HEK293 (cell line): ENCODE measurements at regions not wholly inside any gene's neighbourhood (a gene's known extent, or its start where the extent isn't known, plus 50 kb on each side); places are given as distances from the start of the nearest gene placed in this dataset.

ENCODE experiments used
- CTCF ChIA-PET: fragments of 350-600 bp; formaldehyde crosslinking; extraction: SDS; loops from one replicate; lab custom pipeline; 2021; ENCODE audit warnings: antibody characterized with exemption; lab: Yijun Ruan, JAX
- POLR2A ChIA-PET: fragments of 300-600 bp; formaldehyde crosslinking; extraction: SDS; loops from one replicate; lab custom pipeline; 2020; ENCODE audit warnings: antibody characterized with exemption, inconsistent platforms; lab: Yijun Ruan, JAX
- H3K27ac ChIP-seq: fragments of 200-500 bp; sonication (Bioruptor generic); 2 replicates; pipeline ENCODE4 v1.5.1; 2014; ENCODE audit warnings: low read depth, low read length, control low read depth, inconsistent platforms; ENCODE audit errors: extremely low read depth
- H3K36me3 ChIP-seq, 2 experiments: fragments of 200-500 bp in 1 of 2; sonication (Bioruptor generic) in 1 of 2; 1 replicate in 1 of 2; 2 replicates in 1 of 2; pipeline ENCODE4 v1.5.1; 2014 to 2017; ENCODE audit warnings: inconsistent platforms in 2 of 2, low read length in 2 of 2; ENCODE audit not compliant: control insufficient read depth in 2 of 2, insufficient read depth in 1 of 2
- H3K4me1 ChIP-seq: fragments of 200-500 bp; sonication (Bioruptor generic); 2 replicates; pipeline ENCODE4 v1.5.1; 2014; ENCODE audit warnings: mild to moderate bottlenecking, low read length, inconsistent platforms; ENCODE audit not compliant: control insufficient read depth, insufficient read depth
- H3K4me3 ChIP-seq: 2 replicates; pipeline ENCODE4 v1.5.1; 2011; ENCODE audit warnings: low read depth, mild to moderate bottlenecking, control low read depth, low read length, moderate library complexity
- H3K9me3 ChIP-seq: fragments of 200-500 bp; sonication (Bioruptor generic); 2 replicates; pipeline ENCODE4 v1.5.1; 2014; ENCODE audit warnings: low read depth, low read length, inconsistent platforms; ENCODE audit not compliant: control insufficient read depth, insufficient read depth
- BCL11A ChIP-seq: fragments of 450-650 bp; formaldehyde crosslinking; IDR thresholded peaks from 2 replicates; pipeline ENCODE4 v1.5.1; 2016; ENCODE audit warnings: low read depth, missing biosample characterization, missing genetic modification characterization
- KLF7 ChIP-seq: fragments of 450-650 bp; formaldehyde crosslinking; IDR thresholded peaks from 2 replicates; pipeline ENCODE4 v1.5.1; 2016; ENCODE audit warnings: missing biosample characterization, missing genetic modification characterization, borderline replicate concordance
- MEIS1 ChIP-seq: sonication (generic); formaldehyde crosslinking; IDR thresholded peaks from 2 replicates; pipeline ENCODE4 v1.8.1; 2022; ENCODE audit warnings: missing genetic modification reagents, mild to moderate bottlenecking, borderline replicate concordance
- SETDB1 ChIP-seq: IDR thresholded peaks from one replicate; pipeline ENCODE4 v1.6.1; 2017; ENCODE audit warnings: mild to moderate bottlenecking, low read length, moderate library complexity, mixed read lengths; ENCODE audit not compliant: insufficient read length
- ZBTB1 ChIP-seq: fragments of 450-650 bp; formaldehyde crosslinking; IDR thresholded peaks from 2 replicates; pipeline ENCODE4 v1.5.1; 2016; ENCODE audit warnings: missing biosample characterization, missing genetic modification characterization
- ZBTB7A ChIP-seq: fragments of 450-650 bp; formaldehyde crosslinking; IDR thresholded peaks from 2 replicates; pipeline ENCODE4 v1.5.1; 2016; ENCODE audit warnings: low read depth, missing biosample characterization, missing genetic modification characterization
- ZFP37 ChIP-seq: fragments of 450-650 bp; formaldehyde crosslinking; IDR thresholded peaks from 2 replicates; pipeline ENCODE4 v1.5.1; 2016; ENCODE audit warnings: missing biosample characterization, missing genetic modification characterization
- ZNF274 ChIP-seq, 2 experiments: fragments of 200-500 bp in 1 of 2; fragments of 450-650 bp in 1 of 2; sonication (Bioruptor generic) in 1 of 2; formaldehyde crosslinking in 1 of 2; IDR thresholded peaks; 2 replicates each; pipeline versions ENCODE4 v1.5.1 to v1.6.1; 2014 to 2016; ENCODE audit warnings: borderline replicate concordance in 1 of 2, inconsistent platforms in 1 of 2, low read length in 1 of 2, missing biosample characterization in 1 of 2, missing genetic modification characterization in 1 of 2
- ZNF302 ChIP-seq: fragments of 450-650 bp; formaldehyde crosslinking; IDR thresholded peaks from 2 replicates; pipeline ENCODE4 v1.5.1; 2016; ENCODE audit warnings: missing biosample characterization, missing genetic modification characterization, low read depth
- ZNF37A ChIP-seq: fragments of 450-650 bp; IDR thresholded peaks from 2 replicates; pipeline ENCODE4 v1.5.1; 2018; ENCODE audit warnings: missing biosample characterization, missing genetic modification characterization
- ZNF394 ChIP-seq: fragments of 450-650 bp; formaldehyde crosslinking; IDR thresholded peaks from 2 replicates; pipeline ENCODE4 v1.5.1; 2016; ENCODE audit warnings: missing biosample characterization, missing genetic modification characterization, mild to moderate bottlenecking, moderate library complexity, borderline replicate concordance
- ZNF416 ChIP-seq: fragments of 450-650 bp; formaldehyde crosslinking; IDR thresholded peaks from 2 replicates; pipeline ENCODE4 v1.5.1; 2016; ENCODE audit warnings: missing biosample characterization, missing genetic modification characterization
- ZNF510 ChIP-seq: fragments of 450-650 bp; formaldehyde crosslinking; IDR thresholded peaks from 2 replicates; pipeline ENCODE4 v1.5.1; 2018; ENCODE audit warnings: mild to moderate bottlenecking, missing genetic modification characterization, missing biosample characterization; ENCODE audit not compliant: insufficient replicate concordance
- ZNF514 ChIP-seq: fragments of 450-650 bp; formaldehyde crosslinking; IDR thresholded peaks from 2 replicates; pipeline ENCODE4 v1.5.1; 2016; ENCODE audit warnings: missing biosample characterization, missing genetic modification characterization
- ZNF596 ChIP-seq: fragments of 450-650 bp; IDR thresholded peaks from 2 replicates; pipeline ENCODE4 v1.5.0; 2018; ENCODE audit warnings: missing biosample characterization, mild to moderate bottlenecking, missing genetic modification characterization, moderate library complexity
- ZNF791 ChIP-seq: fragments of 450-650 bp; formaldehyde crosslinking; IDR thresholded peaks from 2 replicates; pipeline ENCODE4 v1.5.1; 2016; ENCODE audit warnings: missing biosample characterization, missing genetic modification characterization
- TF ChIP-seq, protein P1 (sequence below): fragments of 450-650 bp; formaldehyde crosslinking; IDR thresholded peaks from 2 replicates; pipeline ENCODE4 v1.5.1; 2016; ENCODE audit warnings: missing biosample characterization, missing genetic modification characterization
- TF ChIP-seq, protein P2 (sequence below): fragments of 450-650 bp; formaldehyde crosslinking; IDR thresholded peaks from 2 replicates; pipeline ENCODE4 v1.5.1; 2016; ENCODE audit warnings: missing biosample characterization, missing genetic modification characterization
- TF ChIP-seq, protein P3 (sequence below): fragments of 450-650 bp; formaldehyde crosslinking; IDR thresholded peaks from 2 replicates; pipeline ENCODE4 v1.5.1; 2016; ENCODE audit warnings: missing biosample characterization, missing genetic modification characterization
- TF ChIP-seq, protein P4 (sequence below): fragments of 450-650 bp; formaldehyde crosslinking; IDR thresholded peaks from 2 replicates; pipeline ENCODE4 v1.5.1; 2017; ENCODE audit warnings: missing biosample characterization, missing genetic modification characterization
- TF ChIP-seq, protein P5 (sequence below): fragments of 450-650 bp; formaldehyde crosslinking; IDR thresholded peaks from 2 replicates; pipeline ENCODE4 v1.5.1; 2016; ENCODE audit warnings: missing biosample characterization, missing genetic modification characterization

DNA sequence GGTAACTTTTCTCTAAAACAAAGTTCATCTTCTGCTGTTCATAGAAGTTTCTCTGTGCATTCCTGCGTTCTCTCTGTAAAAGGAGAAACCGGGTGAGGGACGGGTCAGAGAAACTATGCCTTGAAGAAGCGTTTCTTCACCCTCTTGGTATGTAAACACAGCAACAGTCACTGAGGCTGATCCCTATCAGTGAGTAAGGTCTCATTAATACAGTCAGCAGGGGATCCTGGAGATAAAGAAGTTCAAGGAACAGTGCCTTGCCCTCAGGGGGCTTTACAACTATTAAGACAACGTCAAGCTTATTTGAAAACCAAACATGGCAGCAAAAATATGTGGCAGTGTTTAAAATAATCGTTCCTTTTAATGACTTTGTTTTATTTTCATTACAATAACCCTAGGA lies 202.9 kb upstream of the IL12B start:
- no peak overlapping the region for H3K27ac ChIP-seq
- H3K4me3 ChIP-seq = no peak overlapping the region
- no peaks in the 10 kb centered on the region for H3K9me3 ChIP-seq
- H3K4me1 ChIP-seq = no peaks in the 10 kb centered on the region
- POLR2A ChIA-PET = no interaction called here
- no peak for TF ChIP-seq ZNF394
- TF ChIP-seq, protein P1, sequence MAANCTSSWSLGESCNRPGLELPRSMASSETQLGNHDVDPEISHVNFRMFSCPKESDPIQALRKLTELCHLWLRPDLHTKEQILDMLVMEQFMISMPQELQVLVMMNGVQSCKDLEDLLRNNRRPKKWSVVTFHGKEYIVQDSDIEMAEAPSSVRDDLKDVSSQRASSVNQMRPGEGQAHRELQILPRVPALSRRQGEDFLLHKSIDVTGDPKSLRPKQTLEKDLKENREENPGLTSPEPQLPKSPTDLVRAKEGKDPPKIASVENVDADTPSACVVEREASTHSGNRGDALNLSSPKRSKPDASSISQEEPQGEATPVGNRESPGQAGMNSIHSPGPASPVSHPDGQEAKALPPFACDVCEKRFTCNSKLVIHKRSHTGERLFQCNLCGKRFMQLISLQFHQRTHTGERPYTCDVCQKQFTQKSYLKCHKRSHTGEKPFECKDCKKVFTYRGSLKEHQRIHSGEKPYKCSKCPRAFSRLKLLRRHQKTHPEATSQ (tag by site-specific recombination) = no peak
- TF ChIP-seq ZNF510 (tag by site-specific recombination) = no peak
- no peak for TF ChIP-seq ZNF416 (tag by site-specific recombination)
- no peak for TF ChIP-seq ZNF274 (IDR thresholded peaks at IDR 0.05; ENCODE audit: low read length)
- no peak for TF ChIP-seq ZNF274 (tag by site-specific recombination; IDR thresholded peaks at IDR 0.05; ENCODE audit: borderline replicate concordance)
- TF ChIP-seq MEIS1 = no peak
- no peak for TF ChIP-seq ZFP37 (tag by site-specific recombination)
- no peak for TF ChIP-seq ZBTB1 (tag by site-specific recombination)
- TF ChIP-seq KLF7 (tag by site-specific recombination) = no peak
- TF ChIP-seq ZNF37A (tag by site-specific recombination) = no peak
- no peaks in the 10 kb centered on the region for H3K36me3 ChIP-seq
- CTCF ChIA-PET = interaction anchor here (1.8 kb wide), 1 partner anchor 17 kb away, joined by 6 read pairs; no protein-coding TSS in a partner anchor

DNA sequence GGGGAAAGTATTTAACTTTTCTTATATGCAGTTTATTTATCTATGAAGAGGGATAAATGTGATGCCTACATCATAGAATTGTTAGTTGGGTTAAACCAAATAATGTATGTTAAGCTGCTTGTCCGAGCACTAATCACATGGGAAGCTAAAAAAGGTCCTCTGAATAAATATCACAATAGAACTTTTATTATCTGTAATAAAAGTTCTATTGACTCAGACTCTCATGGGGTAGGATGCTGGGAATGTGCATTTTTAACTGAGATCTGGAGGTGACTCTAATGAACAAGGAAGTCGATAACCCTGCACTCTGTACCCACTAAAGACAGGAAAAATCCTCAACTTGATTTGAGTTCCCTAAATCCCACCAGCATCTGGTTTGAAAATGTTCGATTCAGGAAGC lies 205.9 kb upstream of the IL12B start:
- no peak overlapping the region for H3K4me3 ChIP-seq
- H3K9me3 ChIP-seq = no peaks in the 10 kb centered on the region
- CTCF ChIA-PET = interaction anchor here (0.9 kb wide), 1 partner anchor 19 kb away, joined by 4 read pairs; no protein-coding TSS in a partner anchor
- POLR2A ChIA-PET = no interaction called here
- no peak for TF ChIP-seq SETDB1
- no peaks in the 10 kb centered on the region for H3K36me3 ChIP-seq
- H3K27ac ChIP-seq = no peak overlapping the region
- H3K4me1 ChIP-seq = no peaks in the 10 kb centered on the region

DNA sequence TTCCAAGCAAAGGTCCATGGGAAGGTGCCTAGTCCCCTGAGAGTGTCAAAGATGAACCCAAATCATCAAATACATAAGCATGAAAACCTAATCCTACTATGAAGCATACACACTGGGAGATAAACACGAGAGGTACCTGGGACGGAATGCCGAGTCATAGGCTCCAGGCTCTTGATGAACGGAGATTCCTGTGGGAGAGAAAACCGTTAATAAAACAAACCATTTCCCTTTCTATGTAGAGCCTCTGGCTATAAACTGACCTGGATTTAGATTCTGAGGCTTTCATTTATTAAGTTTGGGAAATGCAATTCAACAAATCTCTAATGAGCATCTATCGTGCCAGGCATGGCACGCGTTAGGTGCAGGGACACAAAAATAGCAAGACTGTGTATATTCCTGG lies 206.4 kb upstream of the IL12B start:
- Histone ChIP-seq H3K4me3 (no peak overlapping the region), H3K4me1 (no peaks in the 10 kb centered on the region), H3K9me3 (no peaks in the 10 kb centered on the region), H3K36me3 (no peaks in the 10 kb centered on the region), H3K27ac (no peak overlapping the region)
- ChIA-PET CTCF (interaction anchor here (0.9 kb wide), 1 partner anchor 20 kb away, joined by 4 read pairs; no protein-coding TSS in a partner anchor), POLR2A (no interaction called here)
- TF ChIP-seq ZBTB7A (tag by site-specific recombination) (no peak), ZNF596 (tag by site-specific recombination) (no peak), ZNF514 (tag by site-specific recombination) (no peak), ZNF302 (no peak), ZNF791 (tag by site-specific recombination) (no peak), BCL11A (no peak)
- TF ChIP-seq, protein P2, sequence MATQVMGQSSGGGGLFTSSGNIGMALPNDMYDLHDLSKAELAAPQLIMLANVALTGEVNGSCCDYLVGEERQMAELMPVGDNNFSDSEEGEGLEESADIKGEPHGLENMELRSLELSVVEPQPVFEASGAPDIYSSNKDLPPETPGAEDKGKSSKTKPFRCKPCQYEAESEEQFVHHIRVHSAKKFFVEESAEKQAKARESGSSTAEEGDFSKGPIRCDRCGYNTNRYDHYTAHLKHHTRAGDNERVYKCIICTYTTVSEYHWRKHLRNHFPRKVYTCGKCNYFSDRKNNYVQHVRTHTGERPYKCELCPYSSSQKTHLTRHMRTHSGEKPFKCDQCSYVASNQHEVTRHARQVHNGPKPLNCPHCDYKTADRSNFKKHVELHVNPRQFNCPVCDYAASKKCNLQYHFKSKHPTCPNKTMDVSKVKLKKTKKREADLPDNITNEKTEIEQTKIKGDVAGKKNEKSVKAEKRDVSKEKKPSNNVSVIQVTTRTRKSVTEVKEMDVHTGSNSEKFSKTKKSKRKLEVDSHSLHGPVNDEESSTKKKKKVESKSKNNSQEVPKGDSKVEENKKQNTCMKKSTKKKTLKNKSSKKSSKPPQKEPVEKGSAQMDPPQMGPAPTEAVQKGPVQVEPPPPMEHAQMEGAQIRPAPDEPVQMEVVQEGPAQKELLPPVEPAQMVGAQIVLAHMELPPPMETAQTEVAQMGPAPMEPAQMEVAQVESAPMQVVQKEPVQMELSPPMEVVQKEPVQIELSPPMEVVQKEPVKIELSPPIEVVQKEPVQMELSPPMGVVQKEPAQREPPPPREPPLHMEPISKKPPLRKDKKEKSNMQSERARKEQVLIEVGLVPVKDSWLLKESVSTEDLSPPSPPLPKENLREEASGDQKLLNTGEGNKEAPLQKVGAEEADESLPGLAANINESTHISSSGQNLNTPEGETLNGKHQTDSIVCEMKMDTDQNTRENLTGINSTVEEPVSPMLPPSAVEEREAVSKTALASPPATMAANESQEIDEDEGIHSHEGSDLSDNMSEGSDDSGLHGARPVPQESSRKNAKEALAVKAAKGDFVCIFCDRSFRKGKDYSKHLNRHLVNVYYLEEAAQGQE (tag by site-specific recombination) = no peak
- TF ChIP-seq, protein P3, sequence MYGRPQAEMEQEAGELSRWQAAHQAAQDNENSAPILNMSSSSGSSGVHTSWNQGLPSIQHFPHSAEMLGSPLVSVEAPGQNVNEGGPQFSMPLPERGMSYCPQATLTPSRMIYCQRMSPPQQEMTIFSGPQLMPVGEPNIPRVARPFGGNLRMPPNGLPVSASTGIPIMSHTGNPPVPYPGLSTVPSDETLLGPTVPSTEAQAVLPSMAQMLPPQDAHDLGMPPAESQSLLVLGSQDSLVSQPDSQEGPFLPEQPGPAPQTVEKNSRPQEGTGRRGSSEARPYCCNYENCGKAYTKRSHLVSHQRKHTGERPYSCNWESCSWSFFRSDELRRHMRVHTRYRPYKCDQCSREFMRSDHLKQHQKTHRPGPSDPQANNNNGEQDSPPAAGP (tag by site-specific recombination) = no peak
- TF ChIP-seq, protein P4, sequence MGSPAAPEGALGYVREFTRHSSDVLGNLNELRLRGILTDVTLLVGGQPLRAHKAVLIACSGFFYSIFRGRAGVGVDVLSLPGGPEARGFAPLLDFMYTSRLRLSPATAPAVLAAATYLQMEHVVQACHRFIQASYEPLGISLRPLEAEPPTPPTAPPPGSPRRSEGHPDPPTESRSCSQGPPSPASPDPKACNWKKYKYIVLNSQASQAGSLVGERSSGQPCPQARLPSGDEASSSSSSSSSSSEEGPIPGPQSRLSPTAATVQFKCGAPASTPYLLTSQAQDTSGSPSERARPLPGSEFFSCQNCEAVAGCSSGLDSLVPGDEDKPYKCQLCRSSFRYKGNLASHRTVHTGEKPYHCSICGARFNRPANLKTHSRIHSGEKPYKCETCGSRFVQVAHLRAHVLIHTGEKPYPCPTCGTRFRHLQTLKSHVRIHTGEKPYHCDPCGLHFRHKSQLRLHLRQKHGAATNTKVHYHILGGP (tag by site-specific recombination) = no peak
- TF ChIP-seq, protein P5, sequence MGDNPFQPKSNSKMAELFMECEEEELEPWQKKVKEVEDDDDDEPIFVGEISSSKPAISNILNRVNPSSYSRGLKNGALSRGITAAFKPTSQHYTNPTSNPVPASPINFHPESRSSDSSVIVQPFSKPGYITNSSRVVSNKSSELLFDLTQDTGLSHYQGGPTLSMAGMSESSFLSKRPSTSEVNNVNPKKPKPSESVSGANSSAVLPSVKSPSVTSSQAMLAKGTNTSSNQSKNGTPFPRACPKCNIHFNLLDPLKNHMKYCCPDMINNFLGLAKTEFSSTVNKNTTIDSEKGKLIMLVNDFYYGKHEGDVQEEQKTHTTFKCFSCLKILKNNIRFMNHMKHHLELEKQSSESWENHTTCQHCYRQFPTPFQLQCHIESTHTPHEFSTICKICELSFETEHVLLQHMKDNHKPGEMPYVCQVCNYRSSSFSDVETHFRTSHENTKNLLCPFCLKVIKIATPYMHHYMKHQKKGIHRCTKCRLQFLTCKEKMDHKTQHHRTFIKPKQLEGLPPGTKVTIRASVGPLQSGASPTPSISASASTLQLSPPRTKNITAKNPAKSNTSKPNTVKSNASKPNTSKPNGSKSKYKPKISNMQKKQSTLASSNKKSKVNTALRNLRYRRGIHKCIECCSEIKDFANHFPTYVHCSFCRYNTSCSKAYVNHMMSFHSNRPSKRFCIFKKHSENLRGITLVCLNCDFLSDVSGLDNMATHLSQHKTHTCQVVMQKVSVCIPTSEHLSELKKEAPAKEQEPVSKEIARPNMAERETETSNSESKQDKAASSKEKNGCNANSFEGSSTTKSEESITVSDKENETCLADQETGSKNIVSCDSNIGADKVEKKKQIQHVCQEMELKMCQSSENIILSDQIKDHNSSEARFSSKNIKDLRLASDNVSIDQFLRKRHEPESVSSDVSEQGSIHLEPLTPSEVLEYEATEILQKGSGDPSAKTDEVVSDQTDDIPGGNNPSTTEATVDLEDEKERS (tag by site-specific recombination) = no peak
